GM18870 (cell line): ENCODE measurements at regions not wholly inside any gene's neighbourhood (a gene's known extent, or its start where the extent isn't known, plus 50 kb on each side); places are given as distances from the start of the nearest gene placed in this dataset.

Experiments used
- ATAC-seq: cut with Tn5 transposase; IDR thresholded peaks from one replicate; pipeline ENCODE4 v1.9.1; 2021; ENCODE audit warnings: moderate library complexity; ENCODE audit not compliant: unreplicated experiment

- no peak for ATAC-seq
These were observed 716.5 kb upstream of the NRSN1 start for GRCh38 chr6:23409531-23409930.

GRCh38 chr6:23410439-23410838 is 715.6 kb upstream of the NRSN1 start:
- ATAC-seq, result no peak

GRCh38 chr6:23412770-23413169 is 713.2 kb upstream of the NRSN1 start:
- no peak for ATAC-seq

GRCh38 chr6:23413327-23414050 is 712.5 kb upstream of the NRSN1 start:
- no peak for ATAC-seq

- ATAC-seq, result peak; percentile 66
These were observed 712.0 kb upstream of the NRSN1 start for GRCh38 chr6:23414051-23414445.

- ATAC-seq, result no peak
These were observed 711.1 kb upstream of the NRSN1 start for GRCh38 chr6:23414922-23415321.

GRCh38 chr6:23415819-23416427 is 710.1 kb upstream of the NRSN1 start:
- peak; percentile 71 for ATAC-seq

GRCh38 chr6:23417133-23417532 is 708.9 kb upstream of the NRSN1 start:
- no peak for ATAC-seq

GRCh38 chr6:23418095-23418494 is 707.9 kb upstream of the NRSN1 start:
- no peak for ATAC-seq

- no peak for ATAC-seq
These were observed 707.0 kb upstream of the NRSN1 start for GRCh38 chr6:23419046-23419445.

GRCh38 chr6:23420659-23421350 is 705.2 kb upstream of the NRSN1 start:
- no peak for ATAC-seq

- no peak for ATAC-seq
These were observed 701.4 kb upstream of the NRSN1 start for GRCh38 chr6:23424584-23424983.

- no peak for ATAC-seq
These were observed 690.9 kb upstream of the NRSN1 start for GRCh38 chr6:23435126-23435525.

- ATAC-seq, result no peak
These were observed 690.2 kb upstream of the NRSN1 start for GRCh38 chr6:23435798-23436197.

- no peak for ATAC-seq
These were observed 684.1 kb upstream of the NRSN1 start for GRCh38 chr6:23441808-23442461.

GRCh38 chr6:23445157-23445710 is 680.8 kb upstream of the NRSN1 start:
- ATAC-seq, result no peak

- ATAC-seq, result no peak
These were observed 679.5 kb upstream of the NRSN1 start for GRCh38 chr6:23446469-23446967.

GRCh38 chr6:23447731-23448130 is 678.3 kb upstream of the NRSN1 start:
- ATAC-seq, result no peak

GRCh38 chr6:23448281-23448680 is 677.7 kb upstream of the NRSN1 start:
- no peak for ATAC-seq

- ATAC-seq, result no peak
These were observed 671.7 kb upstream of the NRSN1 start for GRCh38 chr6:23454080-23454976.
